HG03378 (cell line): ENCODE measurements at regions not wholly inside any gene's neighbourhood (a gene's known extent, or its start where the extent isn't known, plus 50 kb on each side); places are given as distances from the start of the nearest gene placed in this dataset.

Experiments
- ATAC-seq: cut with Tn5 transposase; IDR thresholded peaks from one replicate; pipeline ENCODE4 v1.9.1; 2021; ENCODE audit warnings: mild to moderate bottlenecking, moderate library complexity; ENCODE audit not compliant: unreplicated experiment

- ATAC-seq: no peak
These were observed 733.3 kb downstream of the HACE1 start for GRCh38 chr6:104126315-104127005.

GRCh38 chr6:104123227-104123626 is 736.5 kb downstream of the HACE1 start:
- no peak for ATAC-seq

GRCh38 chr6:104118274-104118673 is 741.4 kb downstream of the HACE1 start:
- ATAC-seq: no peak

GRCh38 chr6:104109806-104110205 is 749.9 kb downstream of the HACE1 start:
- ATAC-seq: no peak

- no peak for ATAC-seq
These were observed 751.1 kb downstream of the HACE1 start for GRCh38 chr6:104108634-104109033.

GRCh38 chr6:104095661-104096416 is 763.9 kb downstream of the HACE1 start:
- no peak for ATAC-seq

GRCh38 chr6:104087765-104088164 is 772.0 kb downstream of the HACE1 start:
- peak; percentile 54 for ATAC-seq

- ATAC-seq: no peak
These were observed 791.4 kb downstream of the HACE1 start for GRCh38 chr6:104068281-104068680.

- ATAC-seq: no peak
These were observed 794.8 kb downstream of the HACE1 start for GRCh38 chr6:104064876-104065275.

GRCh38 chr6:104050455-104050854 is 809.3 kb downstream of the HACE1 start:
- no peak for ATAC-seq

- ATAC-seq: no peak
These were observed 813.3 kb downstream of the HACE1 start for GRCh38 chr6:104046426-104046825.

- no peak for ATAC-seq
These were observed 828.4 kb downstream of the HACE1 start for GRCh38 chr6:104031346-104031745.

- no peak for ATAC-seq
These were observed 837.6 kb downstream of the HACE1 start for GRCh38 chr6:104022126-104022525.

- no peak for ATAC-seq
These were observed 840.5 kb downstream of the HACE1 start for GRCh38 chr6:104019075-104019753.

GRCh38 chr6:104017410-104018381 is 842.0 kb downstream of the HACE1 start:
- no peak for ATAC-seq

GRCh38 chr6:104014163-104014959 is 845.4 kb downstream of the HACE1 start:
- ATAC-seq: no peak

- ATAC-seq: no peak
These were observed 846.3 kb downstream of the HACE1 start for GRCh38 chr6:104013312-104013971.

- no peak for ATAC-seq
These were observed 848.8 kb downstream of the HACE1 start for GRCh38 chr6:104010897-104011296.

GRCh38 chr6:104003803-104004516 is 855.8 kb downstream of the HACE1 start:
- ATAC-seq: no peak
